K562 (cell line): ENCODE measurements at regions not wholly inside any gene's neighbourhood (a gene's known extent, or its start where the extent isn't known, plus 50 kb on each side); places are given as distances from the start of the nearest gene placed in this dataset.

Experiments
- ATAC-seq: fragments of 200-7000 bp; cut with Tn5 transposase; 3 replicates; pipeline ENCODE4 v1.9.1; 2020; ENCODE audit warnings: moderate library complexity
- BruUV-seq: library from RNA; stranded (reverse); fragments of 400-500 nt; replicated peaks from 2 replicates; lab custom pipeline; 2021; lab: Mats Ljungman, UMichigan
- CTCF ChIA-PET: fragments of 300-600 bp; formaldehyde crosslinking; extraction: SDS; loops from one replicate; lab custom pipeline; 2021; ENCODE audit warnings: low intra/inter-chr PET ratio; lab: Yijun Ruan, JAX
- POLR2A ChIA-PET: fragments of 300-600, 350-650 bp; sonication (Branson Sonifier 250); formaldehyde crosslinking; extraction: SDS; loops from one replicate; lab custom pipeline; 2021; ENCODE audit warnings: antibody characterized with exemption, inconsistent platforms; lab: Yijun Ruan, JAX
- DNase-seq, 4 experiments: peaks; one replicate each; pipeline versions ENCODE4 v3.0.0 to v3.0.0-alpha.2; 2011 to 2018; ENCODE audit warnings: low spot score in 3 of 4, mixed read lengths in 3 of 4; ENCODE audit errors: extremely low read depth in 1 of 4
- FAIRE-seq: peaks from 2 replicates; lab custom pipeline; 2011; peaks lifted over from hg19 to GRCh38; lab: Jason Lieb, UNC
- H2AFZ ChIP-seq: 2 replicates; pipeline ENCODE4 v1.6.0; 2011; ENCODE audit warnings: low read depth, low read length, control low read depth, inconsistent platforms
- H3K27ac ChIP-seq: fragments of 200-600 bp; 3 replicates; pipeline ENCODE4 v1.8.0; 2011; ENCODE audit warnings: low read depth, mild to moderate bottlenecking, control low read depth, inconsistent platforms, low read length, moderate library complexity, mixed read lengths; ENCODE audit errors: extremely low read depth
- H3K27me3 ChIP-seq, 2 experiments: fragments of 300-600 bp in 1 of 2; 2 replicates in 1 of 2; 3 replicates in 1 of 2; pipeline versions ENCODE4 v1.6.0 to v1.8.0; 2011; ENCODE audit warnings: inconsistent platforms in 2 of 2, low read length in 2 of 2, mild to moderate bottlenecking in 1 of 2, mixed read lengths in 1 of 2, moderate library complexity in 1 of 2; ENCODE audit not compliant: control insufficient read depth in 2 of 2, insufficient read depth in 2 of 2
- H3K36me3 ChIP-seq: fragments of 300-600 bp; 3 replicates; pipeline ENCODE4 v1.8.0; 2011; ENCODE audit warnings: mild to moderate bottlenecking, low read length, inconsistent platforms; ENCODE audit not compliant: control insufficient read depth, insufficient read depth
- H3K4me1 ChIP-seq, 2 experiments: fragments of 200-600 bp in 1 of 2; replicated peaks in 1 of 2; 2 replicates in 1 of 2; 3 replicates in 1 of 2; pipeline versions ENCODE4 v1.5.1 to v1.8.0; 2011; ENCODE audit warnings: inconsistent platforms in 2 of 2, low read length in 2 of 2, mild to moderate bottlenecking in 1 of 2, mixed read lengths in 1 of 2, moderate library complexity in 1 of 2; ENCODE audit not compliant: control insufficient read depth in 2 of 2, insufficient read depth in 2 of 2
- H3K4me2 ChIP-seq: 2 replicates; pipeline ENCODE4 v1.6.1; 2011; ENCODE audit warnings: low read length, control low read depth, inconsistent platforms, mixed read lengths; ENCODE audit not compliant: insufficient read depth
- H3K4me3 ChIP-seq: fragments of 200-600 bp; sonication (generic), shearing (Covaris generic); 2 replicates; pipeline ENCODE4 v1.5.1; 2016; ENCODE audit warnings: control low read depth, inconsistent platforms
- H3K79me2 ChIP-seq: fragments of 200-600 bp; 3 replicates; pipeline ENCODE4 v1.8.0; 2011; ENCODE audit warnings: low read length, inconsistent platforms; ENCODE audit not compliant: control insufficient read depth, insufficient read depth
- H3K9ac ChIP-seq, 2 experiments: 2 replicates each; pipeline versions ENCODE4 v1.6.0 to v1.6.1; 2011; ENCODE audit warnings: low read depth in 2 of 2, low read length in 2 of 2, control low read depth in 1 of 2, inconsistent platforms in 1 of 2, mild to moderate bottlenecking in 1 of 2, mixed read lengths in 1 of 2; ENCODE audit not compliant: insufficient read depth in 1 of 2
- H3K9me1 ChIP-seq: one replicate; pipeline ENCODE4 v1.6.0; 2011; ENCODE audit warnings: inconsistent platforms, mild to moderate bottlenecking, low read length, moderate library complexity; ENCODE audit not compliant: control insufficient read depth, insufficient read depth
- H3K9me3 ChIP-seq: replicated peaks from 2 replicates; pipeline ENCODE4 v1.5.1; 2011; ENCODE audit warnings: low read depth, low read length, inconsistent platforms; ENCODE audit not compliant: control insufficient read depth, insufficient read depth
- H4K20me1 ChIP-seq: replicated peaks from 2 replicates; pipeline ENCODE4 v1.6.1; 2011; ENCODE audit warnings: low read length, inconsistent platforms, mixed read lengths; ENCODE audit not compliant: control insufficient read depth, insufficient read depth
- DMBX1 ChIP-seq: fragments of 250-450 bp; sonication (Bioruptor Pico); IDR thresholded peaks from 2 replicates; pipeline ENCODE4 v1.8.0; 2022; ENCODE audit warnings: inconsistent platforms, mild to moderate bottlenecking, moderate library complexity, borderline replicate concordance
- FOXA1 ChIP-seq: fragments of 450-650 bp; IDR thresholded peaks from 2 replicates; pipeline ENCODE4 v1.6.1; 2016; ENCODE audit warnings: mild to moderate bottlenecking, borderline replicate concordance
- HDAC8 ChIP-seq: fragments of 450-650 bp; IDR thresholded peaks from 2 replicates; pipeline ENCODE4 v1.6.1; 2016; ENCODE audit warnings: mild to moderate bottlenecking, missing genetic modification characterization, moderate library complexity, missing compliant biosample characterization
- NFYB ChIP-seq: IDR thresholded peaks from 2 replicates; pipeline ENCODE4 v1.6.1; 2011; ENCODE audit warnings: mild to moderate bottlenecking, moderate library complexity; ENCODE audit not compliant: insufficient read length; ENCODE audit errors: extremely low read depth
- RAD21 ChIP-seq, 2 experiments: fragments of 250-450 bp in 1 of 2; fragments of 450-650 bp in 1 of 2; sonication (Bioruptor Pico) in 1 of 2; formaldehyde crosslinking in 1 of 2; IDR thresholded peaks in 1 of 2; conservative IDR thresholded peaks in 1 of 2; 2 replicates each; pipeline versions ENCODE4 v1.4.0 to v1.8.0; 2020 to 2022; ENCODE audit warnings: mild to moderate bottlenecking in 2 of 2, moderate library complexity in 1 of 2
- SETDB1 ChIP-seq: IDR thresholded peaks from one replicate; pipeline ENCODE4 v1.6.1; 2012; ENCODE audit warnings: low read length, control low read depth, inconsistent platforms
- SMAD1 ChIP-seq: fragments of 150-350 bp; IDR thresholded peaks from 2 replicates; pipeline ENCODE4 v1.6.1; 2014; ENCODE audit warnings: low read length, low read depth; ENCODE audit not compliant: partially characterized antibody
- TFAM ChIP-seq: fragments of 250-450 bp; sonication (Bioruptor Pico); conservative IDR thresholded peaks from 2 replicates; pipeline ENCODE4 v1.5.0; 2021; ENCODE audit warnings: mild to moderate bottlenecking, moderate library complexity
- YBX1 ChIP-seq: fragments of 450-650 bp; IDR thresholded peaks from 2 replicates; pipeline ENCODE4 v1.7.1; 2016; ENCODE audit warnings: mild to moderate bottlenecking
- ZFPM2 ChIP-seq: fragments of 250-450 bp; sonication (Bioruptor Pico); IDR thresholded peaks from 2 replicates; pipeline ENCODE4 v1.5.1; 2022; ENCODE audit warnings: mild to moderate bottlenecking
- ZNF41 ChIP-seq: fragments of 250-450 bp; sonication (Bioruptor Pico); conservative IDR thresholded peaks from 2 replicates; pipeline ENCODE4 v1.4.0; 2020; ENCODE audit warnings: mild to moderate bottlenecking
- ZNF551 ChIP-seq: fragments of 250-450 bp; sonication (Bioruptor Pico); IDR thresholded peaks from 2 replicates; pipeline ENCODE4 v1.5.0; 2021; ENCODE audit warnings: mild to moderate bottlenecking, moderate library complexity
- ZNF584 ChIP-seq: fragments of 200-800 bp; sonication (Bioruptor generic); IDR thresholded peaks from 2 replicates; pipeline ENCODE4 v1.6.1; 2016; ENCODE audit warnings: low read depth, mild to moderate bottlenecking, missing genetic modification characterization, missing compliant biosample characterization
- ZNF778 ChIP-seq: fragments of 450-650 bp; formaldehyde crosslinking; IDR thresholded peaks from 2 replicates; pipeline ENCODE4 v1.4.0; 2020; ENCODE audit warnings: mild to moderate bottlenecking, moderate library complexity
- ZSCAN32 ChIP-seq: fragments of 450-650 bp; formaldehyde crosslinking; IDR thresholded peaks from 2 replicates; pipeline ENCODE4 v1.4.0; 2020; ENCODE audit warnings: mild to moderate bottlenecking, moderate library complexity
- in situ Hi-C: fragments of 300-500 bp; cut with MboI; formaldehyde crosslinking; loops from 4 replicates; pipeline ENCODE4 v1.15.0; 2018; ENCODE audit warnings: inconsistent platforms, mixed read lengths
- intact Hi-C: fragments of 100-400 bp; cut with micrococcal nuclease; formaldehyde crosslinking; loops from 2 replicates; pipeline ENCODE4 v1.14.2; 2022
- TF ChIP-seq, protein P1 (sequence below): fragments of 450-650 bp; conservative IDR thresholded peaks from 2 replicates; pipeline ENCODE4 v1.6.1; 2016; ENCODE audit warnings: missing genetic modification characterization, low read depth, mild to moderate bottlenecking, control low read depth, missing compliant biosample characterization
- TF ChIP-seq, protein P2 (sequence below): conservative IDR thresholded peaks from 2 replicates; pipeline ENCODE4 v1.6.1; 2011; ENCODE audit warnings: low read depth, mild to moderate bottlenecking, low read length; ENCODE audit not compliant: control insufficient read depth
- TF ChIP-seq, protein P3 (sequence below): sonication (generic); formaldehyde crosslinking; IDR thresholded peaks from 2 replicates; pipeline ENCODE4 v1.8.1; 2023; ENCODE audit warnings: mild to moderate bottlenecking, missing genetic modification reagents

DNA sequence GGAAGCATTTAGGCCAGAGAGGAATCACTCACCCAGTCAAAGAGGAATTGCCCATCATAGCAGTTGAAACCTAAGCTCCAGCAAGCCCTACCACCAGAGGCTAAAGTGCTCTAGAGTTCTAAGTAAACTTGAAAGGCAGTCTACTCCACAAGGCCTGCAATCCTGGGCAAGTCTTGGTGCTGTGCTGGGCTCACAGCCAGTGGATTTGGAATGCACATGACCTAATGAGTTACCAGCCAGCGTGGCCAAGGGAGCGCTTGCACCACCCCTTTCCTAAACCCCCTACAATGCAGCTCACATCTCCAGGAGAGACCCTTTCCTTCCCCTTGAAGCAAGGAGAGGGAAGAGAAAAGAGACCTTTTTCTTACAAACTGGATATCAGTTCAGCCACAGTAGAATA lies 445.7 kb downstream of the GASK1B start (continued):
- TF ChIP-seq, protein P1, sequence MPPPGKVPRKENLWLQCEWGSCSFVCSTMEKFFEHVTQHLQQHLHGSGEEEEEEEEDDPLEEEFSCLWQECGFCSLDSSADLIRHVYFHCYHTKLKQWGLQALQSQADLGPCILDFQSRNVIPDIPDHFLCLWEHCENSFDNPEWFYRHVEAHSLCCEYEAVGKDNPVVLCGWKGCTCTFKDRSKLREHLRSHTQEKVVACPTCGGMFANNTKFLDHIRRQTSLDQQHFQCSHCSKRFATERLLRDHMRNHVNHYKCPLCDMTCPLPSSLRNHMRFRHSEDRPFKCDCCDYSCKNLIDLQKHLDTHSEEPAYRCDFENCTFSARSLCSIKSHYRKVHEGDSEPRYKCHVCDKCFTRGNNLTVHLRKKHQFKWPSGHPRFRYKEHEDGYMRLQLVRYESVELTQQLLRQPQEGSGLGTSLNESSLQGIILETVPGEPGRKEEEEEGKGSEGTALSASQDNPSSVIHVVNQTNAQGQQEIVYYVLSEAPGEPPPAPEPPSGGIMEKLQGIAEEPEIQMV = no peak
- TF ChIP-seq, protein P2, sequence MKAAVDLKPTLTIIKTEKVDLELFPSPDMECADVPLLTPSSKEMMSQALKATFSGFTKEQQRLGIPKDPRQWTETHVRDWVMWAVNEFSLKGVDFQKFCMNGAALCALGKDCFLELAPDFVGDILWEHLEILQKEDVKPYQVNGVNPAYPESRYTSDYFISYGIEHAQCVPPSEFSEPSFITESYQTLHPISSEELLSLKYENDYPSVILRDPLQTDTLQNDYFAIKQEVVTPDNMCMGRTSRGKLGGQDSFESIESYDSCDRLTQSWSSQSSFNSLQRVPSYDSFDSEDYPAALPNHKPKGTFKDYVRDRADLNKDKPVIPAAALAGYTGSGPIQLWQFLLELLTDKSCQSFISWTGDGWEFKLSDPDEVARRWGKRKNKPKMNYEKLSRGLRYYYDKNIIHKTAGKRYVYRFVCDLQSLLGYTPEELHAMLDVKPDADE = no peak
- TF ChIP-seq DMBX1 (CRISPR knock-in tag) (no peak), ZNF551 (CRISPR knock-in tag) (no peak), TFAM (no peak), SMAD1 (no peak), NFYB (no peak), YBX1 (no peak), ZFPM2 (CRISPR knock-in tag) (no peak)

DNA sequence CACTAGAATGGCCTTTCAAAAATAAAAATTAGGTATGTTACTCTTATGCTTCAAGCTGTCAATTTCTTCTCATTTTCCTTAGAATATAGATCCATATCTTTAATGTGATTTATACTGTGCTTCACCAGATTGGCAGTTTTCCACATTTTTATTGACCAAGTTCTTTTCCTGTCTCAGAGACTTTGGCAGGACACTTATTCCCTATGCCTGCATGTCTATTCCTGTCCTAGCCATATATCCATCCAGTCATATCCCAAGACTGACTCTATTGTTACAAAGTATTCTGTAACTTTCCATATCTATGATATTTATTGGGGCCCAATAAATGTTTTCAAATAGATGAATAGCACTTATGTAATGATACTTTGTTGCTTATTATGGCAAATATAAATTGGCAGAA lies 450.7 kb downstream of the GASK1B start:
- CTCF ChIA-PET = no interaction called here
- no peak overlapping the region for H3K9ac ChIP-seq
- H3K4me3 ChIP-seq = no peak overlapping the region
- no peaks in the 10 kb centered on the region for H3K9me3 ChIP-seq
- no peaks in the 10 kb centered on the region for H3K9me1 ChIP-seq
- POLR2A ChIA-PET = no interaction called here
- no peaks in the 10 kb centered on the region for H3K27me3 ChIP-seq
- H3K27ac ChIP-seq = no peak overlapping the region
- in situ Hi-C loops (no loop called here), intact Hi-C loops (no loop called here)
- H3K4me2 ChIP-seq = no peak overlapping the region
- H2AFZ ChIP-seq = no peak overlapping the region
- BruUV-seq = no TSS peak
- FAIRE-seq (no peak), ATAC-seq (no peak), DNase-seq (no peak)
- no peaks in the 10 kb centered on the region for H4K20me1 ChIP-seq
- H3K36me3 ChIP-seq = no peaks in the 10 kb centered on the region
- H3K79me2 ChIP-seq = no peaks in the 10 kb centered on the region
- H3K4me1 ChIP-seq = no peaks in the 10 kb centered on the region
- TF ChIP-seq ZNF41 (CRISPR knock-in tag) = no peak
- no peak for TF ChIP-seq ZNF584
- no peak for TF ChIP-seq ZSCAN32 (CRISPR knock-in tag)
- no peak for TF ChIP-seq ZNF778 (CRISPR knock-in tag)
- TF ChIP-seq SETDB1 = no peak
- no peak for TF ChIP-seq RAD21 (CRISPR knock-in tag; conservative IDR thresholded peaks at IDR 0.05 in 1 of 2, IDR thresholded peaks at IDR 0.05 in 1 of 2)
- TF ChIP-seq, protein P3, sequence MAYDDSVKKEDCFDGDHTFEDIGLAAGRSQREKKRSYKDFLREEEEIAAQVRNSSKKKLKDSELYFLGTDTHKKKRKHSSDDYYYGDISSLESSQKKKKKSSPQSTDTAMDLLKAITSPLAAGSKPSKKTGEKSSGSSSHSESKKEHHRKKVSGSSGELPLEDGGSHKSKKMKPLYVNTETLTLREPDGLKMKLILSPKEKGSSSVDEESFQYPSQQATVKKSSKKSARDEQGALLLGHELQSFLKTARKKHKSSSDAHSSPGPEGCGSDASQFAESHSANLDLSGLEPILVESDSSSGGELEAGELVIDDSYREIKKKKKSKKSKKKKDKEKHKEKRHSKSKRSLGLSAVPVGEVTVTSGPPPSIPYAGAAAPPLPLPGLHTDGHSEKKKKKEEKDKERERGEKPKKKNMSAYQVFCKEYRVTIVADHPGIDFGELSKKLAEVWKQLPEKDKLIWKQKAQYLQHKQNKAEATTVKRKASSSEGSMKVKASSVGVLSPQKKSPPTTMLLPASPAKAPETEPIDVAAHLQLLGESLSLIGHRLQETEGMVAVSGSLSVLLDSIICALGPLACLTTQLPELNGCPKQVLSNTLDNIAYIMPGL (CRISPR knock-in tag) = no peak
- no peak for TF ChIP-seq HDAC8 (tag)
- TF ChIP-seq FOXA1 = no peak
